ENCODE measurements at regions not wholly inside any gene's neighbourhood (a gene's known extent, or its start where the extent isn't known, plus 50 kb on each side); places are given as distances from the start of the nearest gene placed in this dataset.

DNA sequence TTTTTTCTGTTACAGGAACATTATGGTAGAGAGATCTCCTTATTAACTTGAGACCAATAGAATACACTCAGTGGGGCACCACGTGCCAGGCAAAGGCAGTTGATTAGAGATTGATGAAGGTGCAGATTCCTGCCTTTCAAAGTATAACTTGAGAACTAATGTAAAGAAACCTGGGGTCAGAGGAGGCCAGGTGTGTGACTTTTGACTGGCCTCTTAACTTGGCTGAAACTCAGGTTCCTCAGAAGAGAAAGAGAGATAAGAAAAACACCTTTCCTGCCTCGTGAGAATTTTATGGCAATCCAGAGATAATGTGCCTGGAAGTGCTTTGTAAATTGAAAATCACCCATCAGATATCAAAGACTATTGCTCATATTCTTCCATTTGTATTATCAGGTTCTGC, 110.7 kb upstream of the GZMB start:
- no peak for DNase-seq (ENCODE audit: low read depth, low spot score)
- H3K27ac ChIP-seq, result no peak overlapping the region
- H3K36me3 ChIP-seq (ENCODE audit: insufficient read depth, low read length), result no peaks in the 10 kb centered on the region
- TF ChIP-seq EZH2 (IDR thresholded peaks at IDR 0.05) (no peak), POLR2AphosphoS5 (IDR thresholded peaks at IDR 0.05; ENCODE audit: borderline replicate concordance, low read depth, low read length) (no peak), FOXP2 (optimal IDR thresholded peaks at IDR 0.05; ENCODE audit: control extremely low read depth, extremely low read length, insufficient read depth) (no peak)
- H3K4me3 ChIP-seq, result no peak overlapping the region
- no peaks in the 10 kb centered on the region; the same call in 1 of the 2 replicates for H3K9me3 ChIP-seq (ENCODE audit: low read depth, low read length)
- H3K9ac ChIP-seq (ENCODE audit: insufficient read length), result no peak overlapping the region

DNA sequence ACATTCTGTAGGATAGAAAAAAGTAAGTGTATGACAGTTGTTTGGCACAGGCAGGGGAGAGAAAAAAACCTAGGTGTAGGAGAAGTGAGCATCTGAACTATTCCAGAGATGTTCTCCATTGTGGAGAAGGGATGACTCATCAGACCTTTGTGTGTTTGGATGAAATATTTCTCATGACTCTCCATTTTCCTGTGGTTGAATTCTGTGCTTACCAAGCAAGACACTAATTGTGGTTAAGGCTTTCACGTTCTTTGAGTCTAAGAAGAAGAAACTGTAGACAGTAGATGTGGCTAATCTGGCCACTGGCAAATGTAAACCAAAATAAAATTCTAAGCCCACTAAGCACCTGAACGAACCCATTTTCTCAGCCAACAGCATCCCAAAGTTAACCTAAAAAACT, 107.9 kb upstream of the GZMB start:
- no peak overlapping the region for H3K9ac ChIP-seq (ENCODE audit: insufficient read length)
- H3K9me3 ChIP-seq (ENCODE audit: low read depth, low read length), result no peaks in the 10 kb centered on the region
- no peak overlapping the region for H3K27ac ChIP-seq
- no peaks in the 10 kb centered on the region for H3K36me3 ChIP-seq (ENCODE audit: insufficient read depth, low read length)
- TF ChIP-seq POLR2AphosphoS5 (IDR thresholded peaks at IDR 0.05; ENCODE audit: borderline replicate concordance, low read depth, low read length), result no peak
- TF ChIP-seq EZH2 (IDR thresholded peaks at IDR 0.05), result no peak
- no peak for TF ChIP-seq FOXP2 (optimal IDR thresholded peaks at IDR 0.05; ENCODE audit: control extremely low read depth, extremely low read length, insufficient read depth)
- no peak for DNase-seq (ENCODE audit: low read depth, low spot score)
- H3K4me3 ChIP-seq, result no peak overlapping the region

DNA sequence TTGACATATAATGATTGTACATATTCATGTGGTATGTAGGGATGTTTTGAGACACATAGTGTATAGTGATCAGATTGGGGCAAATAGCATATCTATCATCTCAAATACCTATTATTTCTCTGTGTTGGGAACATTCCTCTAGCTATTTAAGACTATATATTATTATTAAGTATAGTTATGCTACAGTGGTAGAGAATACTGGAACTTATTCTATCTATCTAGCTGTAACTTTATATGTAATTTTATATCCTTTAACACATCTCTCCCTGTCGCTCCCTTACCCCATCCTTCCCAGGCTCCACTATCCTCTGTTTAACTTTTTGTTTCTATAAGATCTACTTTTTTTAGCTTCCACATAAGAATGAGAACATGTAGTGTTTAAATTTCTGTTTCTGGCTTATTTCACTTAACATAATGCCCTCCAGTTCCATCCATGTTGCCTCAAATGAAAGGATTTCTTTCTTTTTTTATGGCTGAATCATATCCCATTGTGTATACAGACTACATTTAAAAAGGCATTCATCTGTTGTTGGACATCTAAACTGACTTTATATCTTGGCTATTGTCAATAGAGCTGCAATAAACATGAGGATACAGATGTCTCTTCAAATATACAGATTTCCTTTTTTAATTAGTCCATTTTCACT, 102.1 kb upstream of the GZMB start:
- H3K36me3 ChIP-seq (ENCODE audit: insufficient read depth, low read length), result no peaks in the 10 kb centered on the region
- no peak overlapping the region for H3K9ac ChIP-seq (ENCODE audit: insufficient read length)
- no peak for TF ChIP-seq POLR2AphosphoS5 (IDR thresholded peaks at IDR 0.05; ENCODE audit: borderline replicate concordance, low read depth, low read length)
- TF ChIP-seq FOXP2 (optimal IDR thresholded peaks at IDR 0.05; ENCODE audit: control extremely low read depth, extremely low read length, insufficient read depth), result no peak
- TF ChIP-seq EZH2 (IDR thresholded peaks at IDR 0.05), result no peak
- H3K27ac ChIP-seq, result no peak overlapping the region
- H3K4me3 ChIP-seq, result no peak overlapping the region
- no peaks in the 10 kb centered on the region for H3K9me3 ChIP-seq (ENCODE audit: low read depth, low read length)
- no peak for DNase-seq (ENCODE audit: low read depth, low spot score)

DNA sequence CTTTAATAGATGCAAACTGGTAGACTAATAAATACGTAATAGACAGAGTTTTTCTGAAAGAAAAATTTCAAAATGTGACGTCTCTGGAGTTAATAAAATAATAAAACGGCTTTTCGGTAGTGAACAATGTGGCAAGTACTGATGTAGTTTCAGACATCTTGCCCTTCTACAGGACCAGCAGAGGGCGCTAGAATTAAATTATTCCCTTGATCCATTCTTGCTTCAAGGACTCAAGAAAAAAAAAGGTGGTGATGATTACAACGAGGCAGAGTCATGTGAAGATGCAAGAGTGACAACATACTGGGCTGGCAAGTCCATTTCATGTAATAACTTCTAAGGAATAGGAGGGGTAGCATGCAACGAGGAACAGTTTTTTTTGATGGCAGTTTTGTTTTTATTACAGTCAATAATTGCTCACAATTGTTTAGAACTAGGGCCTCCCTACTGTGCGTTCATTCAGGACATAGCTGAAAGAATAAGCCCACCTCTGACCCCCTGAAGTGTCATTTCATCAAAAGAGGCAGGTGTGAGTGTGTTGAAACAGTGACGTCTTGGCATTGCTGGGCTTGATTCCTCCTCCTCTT, 101.0 kb upstream of the GZMB start:
- TF ChIP-seq EZH2 (IDR thresholded peaks at IDR 0.05), result no peak
- no peak for TF ChIP-seq FOXP2 (optimal IDR thresholded peaks at IDR 0.05; ENCODE audit: control extremely low read depth, extremely low read length, insufficient read depth)
- no peak for TF ChIP-seq POLR2AphosphoS5 (IDR thresholded peaks at IDR 0.05; ENCODE audit: borderline replicate concordance, low read depth, low read length)
- no peak overlapping the region for H3K27ac ChIP-seq
- DNase-seq (ENCODE audit: low read depth, low spot score), result peak; percentile 68

DNA sequence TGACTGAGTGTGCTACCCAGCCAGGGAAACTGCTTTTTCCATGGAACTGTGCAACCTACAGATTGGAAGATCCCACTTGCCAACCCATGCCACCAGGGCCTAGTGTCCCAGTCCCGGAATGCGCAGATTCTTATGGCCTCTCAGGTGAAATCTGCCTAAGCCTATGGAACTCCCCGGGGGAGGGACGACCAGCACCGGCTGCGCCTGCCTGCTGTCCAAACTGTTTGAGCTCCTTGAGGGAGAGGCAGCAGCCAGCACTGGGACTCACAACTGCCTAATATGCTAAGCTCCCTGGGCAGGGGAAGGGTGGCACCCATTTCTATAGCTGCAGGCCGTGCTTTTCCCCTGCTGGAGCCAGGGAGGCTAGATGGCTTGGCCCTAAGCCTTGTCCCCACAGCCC, 92.5 kb upstream of the GZMB start:
- no peak for DNase-seq (ENCODE audit: low read depth, low spot score)
- TF ChIP-seq FOXP2 (optimal IDR thresholded peaks at IDR 0.05; ENCODE audit: control extremely low read depth, extremely low read length, insufficient read depth) (no peak), POLR2AphosphoS5 (IDR thresholded peaks at IDR 0.05; ENCODE audit: borderline replicate concordance, low read depth, low read length) (no peak), EZH2 (IDR thresholded peaks at IDR 0.05) (no peak)
- Histone ChIP-seq H3K9ac (ENCODE audit: insufficient read length) (no peak overlapping the region), H3K36me3 (ENCODE audit: insufficient read depth, low read length) (no peaks in the 10 kb centered on the region), H3K27ac (no peak overlapping the region), H3K4me3 (no peak overlapping the region), H3K9me3 (ENCODE audit: low read depth, low read length) (no peaks in the 10 kb centered on the region)

More for the DNA sequence above, 101.0 kb upstream of the GZMB start:
- H3K36me3 ChIP-seq (ENCODE audit: insufficient read depth, low read length), result no peaks in the 10 kb centered on the region
- no peak overlapping the region for H3K9ac ChIP-seq (ENCODE audit: insufficient read length)
- no peak overlapping the region for H3K4me3 ChIP-seq
- H3K9me3 ChIP-seq (ENCODE audit: low read depth, low read length), result no peaks in the 10 kb centered on the region

DNA sequence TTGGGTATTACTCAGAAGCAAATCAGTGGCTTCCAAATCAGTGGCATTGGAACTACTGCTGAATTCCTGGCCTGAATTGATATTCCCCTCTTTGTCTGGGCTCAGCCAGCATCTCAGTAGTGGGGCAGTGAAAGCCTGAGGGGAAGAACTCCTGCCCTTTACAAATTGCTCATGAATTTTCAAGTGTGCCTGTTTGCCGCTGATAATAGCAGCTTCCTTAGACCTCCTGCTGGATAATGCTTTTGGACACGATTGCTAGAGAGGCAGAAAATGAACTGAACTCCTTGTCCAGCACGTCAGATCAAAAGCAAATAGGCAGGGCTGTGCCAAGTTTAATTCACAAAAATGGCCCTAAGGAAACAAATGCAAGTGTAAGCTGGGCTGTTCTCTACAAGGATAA, 91.3 kb upstream of the GZMB start:
- no peak overlapping the region for H3K9ac ChIP-seq (ENCODE audit: insufficient read length)
- no peaks in the 10 kb centered on the region for H3K9me3 ChIP-seq (ENCODE audit: low read depth, low read length)
- DNase-seq (ENCODE audit: low read depth, low spot score), result no peak
- no peak for TF ChIP-seq FOXP2 (optimal IDR thresholded peaks at IDR 0.05; ENCODE audit: control extremely low read depth, extremely low read length, insufficient read depth)
- no peak for TF ChIP-seq POLR2AphosphoS5 (IDR thresholded peaks at IDR 0.05; ENCODE audit: borderline replicate concordance, low read depth, low read length)
- no peak for TF ChIP-seq EZH2 (IDR thresholded peaks at IDR 0.05)
- H3K27ac ChIP-seq, result no peak overlapping the region
- no peak overlapping the region for H3K4me3 ChIP-seq
- no peaks in the 10 kb centered on the region for H3K36me3 ChIP-seq (ENCODE audit: insufficient read depth, low read length)

DNA sequence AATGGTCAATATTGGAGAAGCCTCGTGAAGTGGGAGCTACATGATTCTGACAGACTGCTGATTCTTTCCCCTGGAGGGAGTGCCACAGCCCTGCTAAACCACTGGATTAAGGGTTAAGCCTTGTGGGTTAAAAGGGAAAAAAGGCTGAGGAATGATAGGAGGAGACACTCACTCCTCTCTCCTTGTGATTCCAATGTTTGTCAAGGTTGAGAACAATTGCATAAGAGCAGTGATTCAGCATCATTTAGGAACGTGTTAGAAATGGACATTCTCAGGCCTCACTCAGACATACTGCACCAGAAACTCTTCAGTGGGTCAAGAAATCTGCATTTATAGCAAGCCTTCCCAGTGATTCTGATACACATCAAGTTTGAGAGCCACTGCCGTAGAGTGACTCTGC, 87.8 kb upstream of the GZMB start:
- Histone ChIP-seq H3K36me3 (ENCODE audit: insufficient read depth, low read length) (no peaks in the 10 kb centered on the region), H3K9me3 (ENCODE audit: low read depth, low read length) (no peaks in the 10 kb centered on the region), H3K27ac (no peak overlapping the region), H3K4me3 (no peak overlapping the region), H3K9ac (ENCODE audit: insufficient read length) (no peak overlapping the region)
- TF ChIP-seq EZH2 (IDR thresholded peaks at IDR 0.05) (no peak), FOXP2 (optimal IDR thresholded peaks at IDR 0.05; ENCODE audit: control extremely low read depth, extremely low read length, insufficient read depth) (no peak), POLR2AphosphoS5 (IDR thresholded peaks at IDR 0.05; ENCODE audit: borderline replicate concordance, low read depth, low read length) (no peak)
- no peak for DNase-seq (ENCODE audit: low read depth, low spot score)

DNA sequence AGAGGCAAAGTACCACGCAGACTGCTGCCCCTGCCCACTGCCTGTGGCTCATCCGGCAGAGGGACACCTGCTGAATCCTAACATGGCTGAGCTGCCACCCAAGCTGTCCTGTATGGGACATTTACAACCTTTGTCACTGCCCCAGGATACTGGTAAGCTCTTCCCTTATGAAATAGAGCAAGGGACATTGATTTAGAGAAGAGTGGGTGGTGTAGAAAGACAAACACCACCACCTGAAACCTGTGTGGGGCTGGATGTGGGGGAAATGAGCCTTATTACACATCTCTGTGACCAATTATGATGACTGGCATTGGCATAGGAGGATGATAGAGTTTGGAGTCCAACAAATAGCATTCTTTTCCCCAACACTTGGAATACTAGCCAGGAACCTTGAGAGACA, 81.2 kb upstream of the GZMB start:
- Histone ChIP-seq H3K36me3 (ENCODE audit: insufficient read depth, low read length) (no peaks in the 10 kb centered on the region), H3K27ac (no peak overlapping the region), H3K9me3 (ENCODE audit: low read depth, low read length) (no peaks in the 10 kb centered on the region), H3K9ac (ENCODE audit: insufficient read length) (no peak overlapping the region), H3K4me3 (no peak overlapping the region)
- no peak for TF ChIP-seq EZH2 (IDR thresholded peaks at IDR 0.05)
- no peak for TF ChIP-seq FOXP2 (optimal IDR thresholded peaks at IDR 0.05; ENCODE audit: control extremely low read depth, extremely low read length, insufficient read depth)
- TF ChIP-seq POLR2AphosphoS5 (IDR thresholded peaks at IDR 0.05; ENCODE audit: borderline replicate concordance, low read depth, low read length), result no peak
- no peak for DNase-seq (ENCODE audit: low read depth, low spot score)

Measured in SK-N-MC (cell line).